ENCODE measurements at regions not wholly inside any gene's neighbourhood (a gene's known extent, or its start where the extent isn't known, plus 50 kb on each side); places are given as distances from the start of the nearest gene placed in this dataset.

GRCh38 chr6:82645536-82646230, 282.1 kb downstream of the TPBG start:
- DNase-seq (ENCODE audit: low spot score), result no peak

GRCh38 chr6:82646231-82646615, 282.6 kb downstream of the TPBG start:
- no peak for DNase-seq (ENCODE audit: low spot score)

GRCh38 chr6:82651845-82652335, 288.3 kb downstream of the TPBG start:
- DNase-seq (ENCODE audit: low spot score), result no peak

DNA sequence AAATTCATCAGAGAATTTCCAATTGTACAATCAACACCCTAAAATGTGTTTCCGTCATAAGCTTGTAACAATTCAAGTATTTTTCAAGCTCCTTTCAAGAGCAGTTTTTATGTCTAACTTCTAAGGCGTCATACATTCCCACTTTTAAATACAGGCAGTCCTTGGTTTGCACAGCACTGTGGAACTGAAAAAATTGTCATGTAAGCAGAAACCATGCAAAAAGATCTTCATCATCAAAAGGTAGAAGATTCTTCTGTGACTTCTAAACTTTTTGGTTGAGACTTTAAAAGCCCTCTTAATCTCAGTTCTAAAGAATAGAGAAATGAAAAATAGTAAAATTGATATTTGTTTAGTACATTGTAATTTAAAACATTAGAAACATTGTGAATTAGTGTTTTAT, 315.6 kb downstream of the TPBG start:
- DNase-seq (ENCODE audit: low spot score), result no peak

DNA sequence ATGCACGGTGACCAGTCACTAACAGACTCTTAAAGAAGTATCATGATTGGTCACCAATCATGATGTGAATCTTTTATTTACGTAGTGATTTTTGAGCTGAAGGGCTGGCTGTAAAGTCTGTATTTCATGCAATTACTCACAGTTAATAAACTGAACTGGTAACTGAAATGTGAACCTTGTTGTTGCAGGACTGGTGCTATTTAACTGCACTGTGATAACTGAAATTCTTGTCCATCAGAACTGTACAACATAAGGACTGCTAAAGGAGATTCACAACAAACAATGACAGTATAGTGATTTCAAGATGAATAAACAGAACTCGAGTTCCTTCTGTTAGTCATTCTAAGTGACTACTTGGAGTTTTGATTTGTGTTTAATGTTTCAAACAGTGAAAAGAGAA, 316.6 kb downstream of the TPBG start:
- DNase-seq (ENCODE audit: low spot score), result no peak

DNA sequence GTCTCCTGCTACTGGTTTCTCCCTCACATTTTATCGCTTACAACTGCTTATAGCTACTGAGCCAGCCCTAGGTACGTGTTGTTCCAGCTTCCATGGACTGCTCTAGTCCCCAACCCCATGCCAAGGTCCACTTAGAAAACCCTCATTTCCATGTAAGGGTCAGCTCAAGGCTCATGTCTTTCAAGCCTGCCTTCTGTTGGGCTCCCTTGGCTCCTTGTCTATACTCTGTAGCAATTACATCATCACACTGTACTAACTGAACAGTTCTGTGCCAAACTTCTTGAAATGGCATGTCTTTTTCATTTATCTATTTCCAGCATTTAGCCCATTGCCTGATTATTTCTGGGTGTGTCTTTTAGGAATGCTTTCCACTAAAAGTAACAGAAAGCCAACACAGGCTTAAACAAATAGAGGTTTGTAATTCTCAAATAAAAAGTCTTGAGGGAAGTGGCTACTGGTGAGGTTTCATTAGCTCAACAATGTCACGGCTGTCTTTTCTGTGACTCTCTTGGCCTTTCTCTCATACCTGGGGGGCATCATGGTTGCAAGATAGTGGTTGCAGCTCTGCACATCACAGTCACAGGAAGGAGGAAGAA, 317.6 kb downstream of the TPBG start:
- DNase-seq (ENCODE audit: low spot score), result no peak

DNA sequence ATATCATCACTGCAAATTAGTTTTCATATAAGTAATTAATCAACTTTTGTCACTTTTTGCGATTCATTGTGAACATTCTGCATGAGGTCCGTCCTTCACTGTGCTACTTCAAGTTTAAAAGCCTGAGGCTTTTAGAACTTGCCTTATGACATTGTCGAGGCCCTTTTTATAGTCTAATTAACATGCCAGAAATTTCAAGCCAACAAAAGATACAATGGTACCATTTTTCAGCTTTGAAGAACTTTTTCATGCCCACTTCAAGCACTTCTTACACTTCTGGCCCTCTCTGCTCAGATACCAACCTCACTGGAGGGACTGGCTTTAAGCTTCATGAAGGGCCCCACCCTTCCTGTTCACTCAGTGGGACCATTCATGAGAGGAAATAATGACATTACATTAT, 323.1 kb downstream of the TPBG start:
- no peak for DNase-seq (ENCODE audit: low spot score)

- no peak for DNase-seq (ENCODE audit: low spot score)
Observed at GRCh38 chr6:82687855-82688254, 324.2 kb downstream of the TPBG start.

DNA sequence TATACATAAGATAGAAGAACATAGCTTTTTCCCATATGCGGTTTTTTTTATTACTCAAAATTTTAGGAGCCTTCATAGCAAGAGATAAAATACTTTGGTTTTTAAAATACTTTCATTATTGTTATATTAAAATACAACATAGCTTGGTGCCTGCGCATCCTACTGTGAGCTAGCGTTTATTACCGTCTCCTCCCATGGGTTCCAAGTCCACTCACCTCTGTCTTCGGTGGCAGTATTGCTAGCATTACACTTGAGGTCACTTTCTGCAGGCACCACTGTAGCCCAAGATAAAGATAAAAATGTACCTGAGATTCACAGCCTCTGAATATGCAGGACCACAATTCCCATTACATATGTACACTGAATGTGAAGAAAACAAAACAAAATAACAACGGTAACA, 326.7 kb downstream of the TPBG start:
- DNase-seq (ENCODE audit: low spot score), result no peak

- DNase-seq (ENCODE audit: low spot score), result no peak
Observed at GRCh38 chr6:82691997-82692396, 328.4 kb downstream of the TPBG start.

DNA sequence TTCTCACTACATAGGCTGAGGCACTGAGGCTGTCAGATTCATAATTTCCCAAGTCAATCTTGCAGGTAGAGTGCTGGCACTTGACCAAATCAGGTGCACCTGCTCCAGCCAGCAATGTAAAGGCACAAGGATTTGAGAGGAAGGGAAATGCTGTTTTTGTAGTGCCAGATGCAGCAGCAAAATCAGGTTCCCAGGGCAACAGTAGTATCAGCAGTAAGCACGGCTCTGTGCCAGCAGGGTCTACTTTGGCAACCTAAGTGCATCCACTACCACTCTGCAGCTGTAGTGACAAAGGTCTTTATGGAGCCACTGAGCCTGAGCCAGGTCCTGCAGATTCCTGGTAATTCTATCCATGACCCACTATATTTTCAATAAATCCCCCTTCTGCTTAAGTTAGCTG, 329.5 kb downstream of the TPBG start:
- no peak for DNase-seq (ENCODE audit: low spot score)

DNA sequence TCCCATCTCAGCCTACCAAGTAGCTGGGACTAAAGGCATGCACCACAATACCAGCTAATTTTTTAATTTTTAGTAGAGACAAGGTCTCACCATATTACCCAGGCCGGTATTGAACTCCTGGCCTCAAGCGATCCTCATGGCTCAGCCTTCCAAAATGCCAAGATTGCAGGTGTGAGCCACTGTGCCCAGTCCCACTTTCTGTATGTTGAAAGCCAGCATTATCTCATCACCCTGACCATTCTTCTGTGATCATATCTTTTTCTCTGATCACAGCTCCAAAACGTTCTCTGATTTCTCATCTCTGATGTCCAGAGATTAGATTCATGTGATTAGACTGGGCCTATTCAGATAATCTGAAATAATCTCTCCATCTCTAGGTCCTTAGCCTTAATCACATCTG, 337.7 kb downstream of the TPBG start:
- no peak for DNase-seq (ENCODE audit: low spot score)

GRCh38 chr6:82702574-82702973, 339.0 kb downstream of the TPBG start:
- DNase-seq (ENCODE audit: low spot score), result no peak

DNA sequence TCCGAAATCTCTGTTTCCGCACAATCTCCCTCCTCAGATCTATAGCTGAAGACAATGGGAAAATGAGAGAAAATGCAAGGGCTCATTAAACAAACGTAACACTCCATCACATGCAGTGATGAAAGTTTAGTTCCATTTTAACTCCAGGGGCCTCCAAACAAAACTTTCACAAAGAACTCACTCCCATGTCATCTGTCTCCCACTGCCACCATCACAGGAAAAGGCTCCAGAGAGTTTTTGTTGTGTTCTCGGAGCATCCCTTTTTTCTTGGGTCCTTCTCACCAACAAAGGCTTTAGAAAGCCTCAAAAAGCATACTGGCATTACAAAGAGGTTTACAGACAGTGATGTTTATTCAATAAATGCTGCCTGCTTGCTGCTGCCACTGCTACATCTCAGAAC, 339.6 kb downstream of the TPBG start:
- no peak for DNase-seq (ENCODE audit: low spot score)

- DNase-seq (ENCODE audit: low spot score), result no peak
Observed at GRCh38 chr6:82704045-82704444, 340.4 kb downstream of the TPBG start.

DNA sequence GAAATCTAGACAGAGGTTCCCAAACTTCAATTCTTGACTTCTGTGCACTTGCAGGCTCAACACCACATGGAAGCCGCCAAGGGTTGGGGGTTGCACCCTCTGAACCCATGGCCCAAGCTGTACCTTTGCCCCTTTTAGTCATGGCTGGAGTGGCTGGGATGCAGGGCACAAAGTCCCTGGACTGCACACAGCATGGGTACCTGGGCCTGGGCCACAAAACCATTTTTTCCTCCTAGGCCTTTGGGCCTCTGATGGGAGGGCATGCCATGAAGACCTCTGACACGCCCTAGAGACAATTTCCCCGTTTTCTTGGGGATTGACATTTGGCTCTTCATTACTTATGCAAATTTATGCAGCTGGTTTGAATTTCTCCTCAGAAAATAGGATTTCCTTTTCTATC, 342.0 kb downstream of the TPBG start:
- no peak for DNase-seq (ENCODE audit: low spot score)

DNA sequence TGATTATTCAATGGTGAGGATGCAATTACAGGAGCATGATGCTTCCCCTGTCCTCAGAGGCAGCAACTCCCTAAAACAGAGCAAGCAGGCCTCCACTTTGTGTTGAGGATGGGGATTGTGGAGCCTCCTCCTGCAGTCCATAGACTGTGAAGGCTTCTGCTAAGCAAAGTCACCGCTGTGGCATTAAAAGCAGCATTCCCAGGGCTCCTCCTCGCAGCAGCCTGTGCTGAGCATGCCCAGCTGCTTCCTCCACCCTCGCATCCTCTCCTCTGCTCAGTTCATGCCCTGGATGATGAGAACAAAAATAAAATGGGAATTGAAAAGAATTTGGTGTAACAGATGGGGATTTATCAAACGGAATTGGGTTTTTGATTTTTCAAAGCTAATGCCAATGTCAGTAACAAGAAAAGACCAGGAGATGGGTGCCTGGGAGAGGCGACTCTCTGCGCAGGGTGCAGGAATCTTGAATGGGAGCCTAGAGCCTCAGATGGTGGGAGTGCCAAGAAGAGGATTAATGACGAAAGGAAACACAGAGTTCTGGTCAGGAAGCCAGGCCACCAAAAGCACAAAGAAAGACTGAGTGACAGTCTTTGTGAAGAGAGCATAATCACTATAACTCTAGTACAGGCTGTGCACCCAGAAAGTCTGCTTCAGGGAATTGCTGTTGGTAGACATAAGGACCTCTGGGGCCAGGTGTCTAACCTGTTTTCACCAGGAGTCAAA, 347.6 kb downstream of the TPBG start:
- DNase-seq (ENCODE audit: low spot score), result no peak

DNA sequence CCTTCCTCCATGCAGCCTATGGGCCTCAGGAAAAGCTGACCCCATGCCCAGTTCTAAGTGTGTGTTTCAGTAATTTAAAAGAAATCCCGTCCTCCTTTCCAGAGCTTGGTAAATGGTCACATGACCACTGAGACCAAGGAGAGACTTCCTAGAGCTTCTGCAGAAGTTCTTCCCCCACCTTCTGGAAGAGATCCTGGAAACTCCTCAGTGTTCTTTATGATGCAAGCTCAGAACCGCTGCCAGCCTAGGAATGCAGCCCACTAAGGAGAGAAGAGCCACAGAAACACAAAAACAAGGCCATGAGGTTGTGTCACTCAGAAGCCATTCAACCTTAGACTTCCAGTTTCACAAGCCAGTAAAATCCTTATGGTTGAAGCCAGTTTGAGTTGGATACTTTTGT, 348.4 kb downstream of the TPBG start:
- DNase-seq (ENCODE audit: low spot score), result no peak

DNA sequence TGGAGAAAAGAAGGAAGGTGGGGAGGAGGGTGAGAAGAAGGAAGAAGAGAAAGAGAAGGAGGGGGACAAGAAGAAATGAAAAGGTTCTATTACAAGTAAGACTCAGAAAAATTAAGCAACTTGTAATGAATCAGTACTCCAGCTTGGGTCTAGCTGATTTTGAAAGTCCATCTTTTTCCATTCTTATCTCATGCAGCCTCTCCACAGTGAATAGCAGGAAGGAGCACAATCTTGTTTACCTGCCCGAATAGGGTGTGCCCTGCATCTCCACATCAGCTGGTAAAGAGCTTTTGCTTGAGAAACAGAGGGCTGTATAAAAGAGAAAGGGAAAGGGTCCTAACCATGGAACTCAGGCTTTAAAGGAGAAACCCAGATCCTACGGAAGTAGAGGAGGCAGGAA, 348.8 kb downstream of the TPBG start:
- no peak for DNase-seq (ENCODE audit: low spot score)

DNA sequence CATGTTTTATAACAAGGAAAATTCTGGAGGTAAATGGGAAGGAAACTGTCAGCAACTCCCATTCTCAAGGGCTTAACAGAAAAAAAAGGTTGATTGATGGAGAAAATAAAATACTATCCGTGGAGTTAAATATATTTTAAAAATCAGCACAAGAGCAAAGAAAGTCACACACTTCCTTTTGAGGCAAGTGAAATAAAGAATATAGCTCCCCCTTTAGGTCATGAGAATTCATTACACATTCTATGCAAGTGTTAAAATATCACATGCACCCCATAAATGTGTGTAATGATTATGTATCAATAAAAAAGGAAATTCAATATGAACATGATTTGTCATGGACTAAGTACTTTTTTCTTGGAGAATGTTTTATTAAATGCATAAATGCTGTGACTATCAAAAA, 349.2 kb downstream of the TPBG start:
- DNase-seq (ENCODE audit: low spot score), result no peak

GRCh38 chr6:82720992-82721391, 344.6 kb downstream of the UBE3D start:
- no peak for DNase-seq (ENCODE audit: low spot score)

DNA sequence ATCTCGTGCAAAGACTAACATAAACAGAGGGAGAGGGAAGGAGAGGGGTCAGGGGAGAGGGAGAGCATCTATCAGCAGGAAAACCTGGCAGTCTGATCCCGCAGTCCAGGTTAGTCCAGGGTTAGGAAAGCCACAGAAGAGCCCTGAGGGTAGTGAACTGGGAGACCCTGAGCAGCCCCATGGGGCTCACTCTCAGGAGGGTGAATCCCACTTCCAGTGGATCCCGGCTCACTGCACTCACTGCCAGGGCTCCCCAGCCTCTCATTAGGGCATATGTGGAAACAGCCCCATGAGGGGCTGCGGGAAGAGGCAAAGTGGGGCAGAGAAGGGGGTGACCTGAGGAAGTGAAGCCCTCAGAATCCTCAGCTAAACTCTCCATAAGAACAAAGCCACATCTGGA, 329.9 kb downstream of the UBE3D start:
- peak; percentile 59 for DNase-seq (ENCODE audit: low spot score)

DNA sequence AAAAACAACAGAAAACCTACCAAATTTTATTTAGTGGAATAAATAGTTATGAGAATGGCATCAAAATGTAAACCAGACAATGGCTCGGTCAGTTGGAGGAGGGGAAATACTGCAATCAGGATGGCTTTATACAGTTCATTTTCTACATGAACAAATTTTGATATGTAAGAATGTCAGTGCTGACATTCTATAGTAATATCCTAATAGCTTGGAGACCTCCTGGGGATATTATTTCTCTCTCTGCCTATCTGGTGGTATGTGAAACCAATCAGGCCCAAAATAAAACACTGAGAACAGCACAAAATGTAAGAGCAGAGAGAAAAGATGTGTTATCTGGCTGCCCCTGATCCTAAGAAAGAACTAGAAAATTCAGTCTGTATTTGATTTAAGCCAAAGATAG, 327.7 kb downstream of the UBE3D start:
- no peak for DNase-seq (ENCODE audit: low spot score)

Data from mesenteric fat pad (tissue), 1 donor.